ENCODE measurements at regions not wholly inside any gene's neighbourhood (a gene's known extent, or its start where the extent isn't known, plus 50 kb on each side); places are given as distances from the start of the nearest gene placed in this dataset.

DNA sequence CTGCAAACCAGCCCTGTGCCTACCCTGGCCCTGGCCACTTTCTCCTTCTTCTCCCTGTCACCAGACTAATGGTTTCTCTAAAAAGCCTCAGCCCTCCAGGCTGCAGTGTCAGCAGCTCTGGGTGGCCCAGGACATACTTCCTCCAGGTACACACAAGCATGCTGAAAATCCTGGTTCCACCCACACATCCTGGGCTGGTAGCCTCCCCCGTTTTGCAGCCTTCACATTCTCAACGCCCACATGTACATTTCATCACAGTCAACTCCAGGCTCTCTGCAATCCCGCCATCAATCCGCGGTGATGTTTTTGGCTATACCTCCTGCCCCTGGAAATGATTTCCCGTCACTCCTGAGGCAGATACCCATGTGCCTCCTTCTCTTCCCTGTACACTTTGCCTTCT lies 59.4 kb downstream of the MAGEF1 start:
- ChIA-PET CTCF (no interaction called here), POLR2A (no interaction called here)
- TF ChIP-seq FOXM1 (IDR thresholded peaks at IDR 0.05; ENCODE audit: borderline replicate concordance): no peak
- no peak for TF ChIP-seq ELF4 (IDR thresholded peaks at IDR 0.05)
- TF ChIP-seq FOXA1 (IDR thresholded peaks at IDR 0.05): no peak
- TF ChIP-seq ZNF384 (IDR thresholded peaks at IDR 0.05): no peak
- TF ChIP-seq L3MBTL2 (conservative IDR thresholded peaks at IDR 0.05): no peak
- TF ChIP-seq ARNT (IDR thresholded peaks at IDR 0.05): no peak
- no peak for TF ChIP-seq TARDBP (IDR thresholded peaks at IDR 0.05)
- no peak for TF ChIP-seq SUZ12 (IDR thresholded peaks at IDR 0.05)
- TF ChIP-seq FOXK2 (IDR thresholded peaks at IDR 0.05): no peak
- no peak for TF ChIP-seq HDGF (IDR thresholded peaks at IDR 0.05; ENCODE audit: borderline replicate concordance)
- no peak for TF ChIP-seq SP1 (IDR thresholded peaks at IDR 0.05)
- no peak for TF ChIP-seq LEF1 (IDR thresholded peaks at IDR 0.05; ENCODE audit: borderline replicate concordance)
- TF ChIP-seq CTBP1 (IDR thresholded peaks at IDR 0.05; ENCODE audit: borderline replicate concordance): no peak
- no peak for TF ChIP-seq NFRKB (IDR thresholded peaks at IDR 0.05)
- TF ChIP-seq, protein P1, sequence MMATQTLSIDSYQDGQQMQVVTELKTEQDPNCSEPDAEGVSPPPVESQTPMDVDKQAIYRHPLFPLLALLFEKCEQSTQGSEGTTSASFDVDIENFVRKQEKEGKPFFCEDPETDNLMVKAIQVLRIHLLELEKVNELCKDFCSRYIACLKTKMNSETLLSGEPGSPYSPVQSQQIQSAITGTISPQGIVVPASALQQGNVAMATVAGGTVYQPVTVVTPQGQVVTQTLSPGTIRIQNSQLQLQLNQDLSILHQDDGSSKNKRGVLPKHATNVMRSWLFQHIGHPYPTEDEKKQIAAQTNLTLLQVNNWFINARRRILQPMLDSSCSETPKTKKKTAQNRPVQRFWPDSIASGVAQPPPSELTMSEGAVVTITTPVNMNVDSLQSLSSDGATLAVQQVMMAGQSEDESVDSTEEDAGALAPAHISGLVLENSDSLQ (IDR thresholded peaks at IDR 0.05): no peak
- TF ChIP-seq BHLHE40 (IDR thresholded peaks at IDR 0.05; ENCODE audit: borderline replicate concordance): no peak
- DNase-seq (ENCODE audit: extremely low spot score): no peak

DNA sequence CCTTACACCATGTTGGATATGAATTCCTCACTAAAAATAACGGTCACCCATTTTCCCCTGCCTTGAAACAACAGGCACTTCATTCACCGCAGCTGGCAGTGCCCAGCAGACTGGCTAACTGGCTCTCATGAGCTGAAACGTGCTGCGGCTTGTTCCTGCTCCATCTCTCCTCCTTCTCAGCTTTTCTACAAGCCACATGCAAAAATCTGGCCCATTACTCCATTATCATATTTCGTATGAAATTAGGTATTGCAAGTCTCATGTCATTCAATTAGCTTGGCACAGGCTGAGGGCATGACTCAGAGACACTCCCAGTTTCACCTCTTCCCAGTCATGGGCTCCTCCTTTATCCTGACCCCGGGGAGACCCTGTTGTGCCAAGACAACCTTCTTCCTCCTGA lies 60.0 kb downstream of the MAGEF1 start:
- CTCF ChIA-PET: no interaction called here
- TF ChIP-seq SUZ12 (IDR thresholded peaks at IDR 0.05) (no peak), CTBP1 (IDR thresholded peaks at IDR 0.05; ENCODE audit: borderline replicate concordance) (no peak), FOXM1 (IDR thresholded peaks at IDR 0.05; ENCODE audit: borderline replicate concordance) (no peak), FOXK2 (IDR thresholded peaks at IDR 0.05) (no peak), TARDBP (IDR thresholded peaks at IDR 0.05) (no peak), NFRKB (IDR thresholded peaks at IDR 0.05) (no peak), ARNT (IDR thresholded peaks at IDR 0.05) (no peak), L3MBTL2 (conservative IDR thresholded peaks at IDR 0.05) (no peak), LEF1 (IDR thresholded peaks at IDR 0.05; ENCODE audit: borderline replicate concordance) (no peak), HDGF (IDR thresholded peaks at IDR 0.05; ENCODE audit: borderline replicate concordance) (no peak), FOXA1 (IDR thresholded peaks at IDR 0.05) (no peak)
- TF ChIP-seq, protein P1 (IDR thresholded peaks at IDR 0.05): no peak

DNA sequence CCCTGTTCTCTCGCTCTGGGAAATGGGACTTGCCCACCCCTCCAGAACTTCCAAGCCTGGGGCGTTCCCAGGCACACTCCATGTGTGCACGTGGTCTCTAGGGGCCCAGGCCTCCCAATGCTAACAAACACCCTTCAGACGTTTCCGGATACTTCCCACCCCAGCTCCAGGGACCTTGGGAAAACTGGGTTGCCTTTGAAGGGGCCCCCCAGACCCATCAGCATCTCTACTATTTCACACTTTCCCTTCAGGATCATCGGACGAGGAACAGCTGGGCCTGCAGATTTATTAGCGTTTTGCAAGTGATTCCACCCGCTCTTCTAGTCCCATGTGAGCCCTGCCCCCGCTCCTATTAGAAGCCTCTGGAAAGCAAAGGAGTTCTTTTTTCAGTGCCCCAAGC lies 63.2 kb downstream of the MAGEF1 start:
- no peak for DNase-seq (ENCODE audit: extremely low spot score)
- TF ChIP-seq NFRKB (IDR thresholded peaks at IDR 0.05) (no peak), L3MBTL2 (conservative IDR thresholded peaks at IDR 0.05) (no peak)
- TF ChIP-seq, protein P1 (IDR thresholded peaks at IDR 0.05): no peak
- CTCF ChIA-PET: no interaction called here
- POLR2A ChIA-PET: no interaction called here

More for the DNA sequence above, 60.0 kb downstream of the MAGEF1 start:
- POLR2A ChIA-PET: interaction anchor here (1.0 kb wide), 1 partner anchor 60 kb away, joined by 3 read pairs; the partner anchor contains the start of gene MAGEF1
- DNase-seq (ENCODE audit: extremely low spot score): no peak

DNA sequence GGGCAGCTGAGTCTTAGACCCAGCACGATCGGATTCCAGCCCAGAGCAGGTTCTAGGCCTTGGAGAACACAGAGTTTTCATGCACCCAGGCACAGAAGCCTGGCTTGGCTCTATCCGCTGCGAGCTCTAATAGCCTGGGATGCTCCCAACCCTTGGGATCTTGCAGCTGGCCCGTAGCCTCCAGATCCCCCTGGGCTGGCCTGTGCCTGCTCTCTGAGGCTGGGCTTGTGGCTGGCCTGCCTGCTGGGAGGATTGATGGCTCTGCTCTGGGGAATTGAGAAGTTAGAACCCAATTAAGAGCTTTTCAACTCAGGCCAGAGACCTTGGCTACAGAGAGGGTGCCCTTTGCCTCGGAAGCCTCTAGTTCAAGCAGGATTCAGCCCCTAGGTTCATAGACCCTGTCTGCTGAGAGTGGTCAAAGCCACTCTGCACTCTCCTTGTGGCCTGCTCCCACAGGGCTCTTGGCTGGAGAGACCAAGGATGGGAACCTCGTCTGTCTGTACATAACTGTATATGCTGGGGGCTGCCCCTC lies 64.4 kb downstream of the MAGEF1 start:
- CTCF ChIA-PET: no interaction called here
- POLR2A ChIA-PET: no interaction called here
- no peak for TF ChIP-seq SP1 (IDR thresholded peaks at IDR 0.05)
- no peak for TF ChIP-seq HDGF (IDR thresholded peaks at IDR 0.05; ENCODE audit: borderline replicate concordance)
- TF ChIP-seq L3MBTL2 (conservative IDR thresholded peaks at IDR 0.05): no peak
- no peak for TF ChIP-seq FOXK2 (IDR thresholded peaks at IDR 0.05)
- TF ChIP-seq FOXA1 (IDR thresholded peaks at IDR 0.05): no peak
- TF ChIP-seq ARNT (IDR thresholded peaks at IDR 0.05): no peak
- TF ChIP-seq FOXM1 (IDR thresholded peaks at IDR 0.05; ENCODE audit: borderline replicate concordance): no peak
- TF ChIP-seq, protein P1 (IDR thresholded peaks at IDR 0.05): no peak
- no peak for TF ChIP-seq SUZ12 (IDR thresholded peaks at IDR 0.05)
- DNase-seq (ENCODE audit: extremely low spot score): no peak

DNA sequence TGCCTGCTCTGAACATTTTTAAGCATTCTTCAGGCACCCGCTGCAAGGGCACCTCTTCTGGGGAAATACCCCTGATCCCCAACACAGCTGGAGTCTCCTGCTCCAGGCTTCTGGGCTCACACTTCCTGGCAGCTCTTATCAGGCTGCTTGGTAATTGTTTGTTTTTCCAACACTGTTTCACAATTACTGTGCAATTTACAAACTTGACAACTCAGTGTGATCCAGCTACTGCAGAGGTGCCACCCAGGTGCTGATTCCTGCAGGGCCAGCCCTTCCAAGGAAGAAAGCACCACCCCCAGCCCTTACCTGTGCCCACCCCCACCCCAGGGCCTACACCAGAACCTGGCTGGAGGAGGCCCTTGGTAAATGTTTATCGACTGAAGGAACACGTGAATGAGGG lies 66.5 kb downstream of the MAGEF1 start:
- TF ChIP-seq SUZ12 (IDR thresholded peaks at IDR 0.05) (no peak), FOXA1 (IDR thresholded peaks at IDR 0.05) (no peak), ARNT (IDR thresholded peaks at IDR 0.05) (no peak), TARDBP (IDR thresholded peaks at IDR 0.05) (no peak), NFRKB (IDR thresholded peaks at IDR 0.05) (no peak), FOXK2 (IDR thresholded peaks at IDR 0.05) (no peak), HDGF (IDR thresholded peaks at IDR 0.05; ENCODE audit: borderline replicate concordance) (no peak), BHLHE40 (IDR thresholded peaks at IDR 0.05; ENCODE audit: borderline replicate concordance) (no peak), ZNF384 (IDR thresholded peaks at IDR 0.05) (no peak)
- TF ChIP-seq, protein P1 (IDR thresholded peaks at IDR 0.05): no peak
- CTCF ChIA-PET: no interaction called here
- POLR2A ChIA-PET: no interaction called here
- no peak for DNase-seq (ENCODE audit: extremely low spot score)

DNA sequence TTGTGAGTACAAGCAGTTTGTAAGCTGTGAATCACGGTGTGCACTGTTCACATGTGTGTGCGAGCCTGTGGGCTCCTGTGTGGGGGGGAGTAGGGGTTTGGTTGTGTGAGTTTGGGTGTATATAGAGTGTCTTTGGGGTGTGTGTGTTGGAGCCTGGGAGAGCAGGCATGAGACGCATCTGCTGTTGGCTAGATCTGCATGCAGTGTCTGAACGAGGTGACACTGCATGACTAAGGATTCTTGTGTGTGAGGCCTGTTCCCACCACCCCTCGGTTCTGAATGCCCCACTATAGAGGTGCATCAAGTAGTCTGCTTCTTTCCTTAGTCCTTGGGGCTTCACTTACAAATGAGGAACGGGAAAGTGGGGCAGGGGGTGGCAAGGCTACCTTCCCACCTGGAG lies 68.4 kb downstream of the MAGEF1 start:
- ChIA-PET CTCF (no interaction called here), POLR2A (no interaction called here)
- DNase-seq (ENCODE audit: extremely low spot score): no peak
- TF ChIP-seq ARNT (IDR thresholded peaks at IDR 0.05): no peak
- TF ChIP-seq HDGF (IDR thresholded peaks at IDR 0.05; ENCODE audit: borderline replicate concordance): no peak
- TF ChIP-seq ELF4 (IDR thresholded peaks at IDR 0.05): no peak
- no peak for TF ChIP-seq LEF1 (IDR thresholded peaks at IDR 0.05; ENCODE audit: borderline replicate concordance)
- no peak for TF ChIP-seq NFRKB (IDR thresholded peaks at IDR 0.05)
- no peak for TF ChIP-seq FOXM1 (IDR thresholded peaks at IDR 0.05; ENCODE audit: borderline replicate concordance)
- TF ChIP-seq FOXK2 (IDR thresholded peaks at IDR 0.05): no peak
- TF ChIP-seq BHLHE40 (IDR thresholded peaks at IDR 0.05; ENCODE audit: borderline replicate concordance): no peak
- TF ChIP-seq FOXA1 (IDR thresholded peaks at IDR 0.05): no peak
- TF ChIP-seq ZNF384 (IDR thresholded peaks at IDR 0.05): no peak
- no peak for TF ChIP-seq CTBP1 (IDR thresholded peaks at IDR 0.05; ENCODE audit: borderline replicate concordance)
- TF ChIP-seq, protein P1 (IDR thresholded peaks at IDR 0.05): no peak
- TF ChIP-seq TARDBP (IDR thresholded peaks at IDR 0.05): no peak
- TF ChIP-seq SUZ12 (IDR thresholded peaks at IDR 0.05): no peak
- TF ChIP-seq L3MBTL2 (conservative IDR thresholded peaks at IDR 0.05): no peak
- TF ChIP-seq SP1 (IDR thresholded peaks at IDR 0.05): no peak

Data from HEK293T (cell line).